Cerebellar cortex (tissue), 1 donor: ENCODE measurements at regions not wholly inside any gene's neighbourhood (a gene's known extent, or its start where the extent isn't known, plus 50 kb on each side); places are given as distances from the start of the nearest gene placed in this dataset.
"Not testable (repeated sequence)": the region's sequence is repeated elsewhere in the genome, so short reads cannot be mapped to it uniquely, and the experiment has no call there.

Experiments used
- DNase-seq: peaks from one replicate; pipeline ENCODE4 v3.0.0-alpha.2; 2015; ENCODE audit warnings: low spot score

GRCh38 chr3:195999176-195999575 lies 82.7 kb downstream of the TFRC start:
- DNase-seq, result not testable (repeated sequence)

- DNase-seq, result not testable (repeated sequence)
Observed at GRCh38 chr3:195996314-195996713, 85.6 kb downstream of the TFRC start.

GRCh38 chr3:195994343-195994742 lies 86.0 kb upstream of the TNK2 start:
- peak; percentile 39 for DNase-seq

- not testable (repeated sequence) for DNase-seq
Observed at GRCh38 chr3:195993671-195994070, 85.3 kb upstream of the TNK2 start.

- DNase-seq, result not testable (repeated sequence)
Observed at GRCh38 chr3:195992956-195993595, 84.7 kb upstream of the TNK2 start.

- DNase-seq, result not testable (repeated sequence)
Observed at GRCh38 chr3:195991986-195992385, 83.6 kb upstream of the TNK2 start.

- DNase-seq, result not testable (repeated sequence)
Observed at GRCh38 chr3:195991243-195991642, 82.9 kb upstream of the TNK2 start.

- not testable (repeated sequence) for DNase-seq
Observed at GRCh38 chr3:195990841-195991174, 82.5 kb upstream of the TNK2 start.

GRCh38 chr3:195989921-195990840 lies 81.8 kb upstream of the TNK2 start:
- peak; percentile 81 for DNase-seq

- DNase-seq, result not testable (repeated sequence)
Observed at GRCh38 chr3:195989197-195989920, 81.0 kb upstream of the TNK2 start.

- not testable (repeated sequence) for DNase-seq
Observed at GRCh38 chr3:195988764-195989163, 80.4 kb upstream of the TNK2 start.

- DNase-seq, result not testable (repeated sequence)
Observed at GRCh38 chr3:195987001-195987400, 78.7 kb upstream of the TNK2 start.

GRCh38 chr3:195986576-195986975 lies 78.2 kb upstream of the TNK2 start:
- DNase-seq, result not testable (repeated sequence)

GRCh38 chr3:195985348-195985920 lies 77.1 kb upstream of the TNK2 start:
- not testable (repeated sequence) for DNase-seq

GRCh38 chr3:195984392-195985030 lies 76.2 kb upstream of the TNK2 start:
- DNase-seq, result not testable (repeated sequence)

GRCh38 chr3:195983880-195984279 lies 75.5 kb upstream of the TNK2 start:
- not testable (repeated sequence) for DNase-seq

- not testable (repeated sequence) for DNase-seq
Observed at GRCh38 chr3:195982754-195983153, 74.4 kb upstream of the TNK2 start.

GRCh38 chr3:195981778-195982177 lies 73.4 kb upstream of the TNK2 start:
- DNase-seq, result not testable (repeated sequence)

- not testable (repeated sequence) for DNase-seq
Observed at GRCh38 chr3:195979877-195980276, 71.5 kb upstream of the TNK2 start.

GRCh38 chr3:195978585-195978984 lies 70.2 kb upstream of the TNK2 start:
- DNase-seq, result not testable (repeated sequence)

- not testable (repeated sequence) for DNase-seq
Observed at GRCh38 chr3:195976876-195977275, 68.5 kb upstream of the TNK2 start.
